ENCODE measurements at regions not wholly inside any gene's neighbourhood (a gene's known extent, or its start where the extent isn't known, plus 50 kb on each side); places are given as distances from the start of the nearest gene placed in this dataset.
"Not testable (repeated sequence)": the region's sequence is repeated elsewhere in the genome, so short reads cannot be mapped to it uniquely, and the experiment has no call there.

GRCh38 chr20:53669517-53670313 lies 76.1 kb upstream of the ZNF217 start:
- DNase-seq (ENCODE audit: low read depth in 2 of 2), result not testable (repeated sequence)

- no peak for DNase-seq (ENCODE audit: low read depth in 2 of 2)
These were observed 75.4 kb upstream of the ZNF217 start for GRCh38 chr20:53668992-53669391.

DNA sequence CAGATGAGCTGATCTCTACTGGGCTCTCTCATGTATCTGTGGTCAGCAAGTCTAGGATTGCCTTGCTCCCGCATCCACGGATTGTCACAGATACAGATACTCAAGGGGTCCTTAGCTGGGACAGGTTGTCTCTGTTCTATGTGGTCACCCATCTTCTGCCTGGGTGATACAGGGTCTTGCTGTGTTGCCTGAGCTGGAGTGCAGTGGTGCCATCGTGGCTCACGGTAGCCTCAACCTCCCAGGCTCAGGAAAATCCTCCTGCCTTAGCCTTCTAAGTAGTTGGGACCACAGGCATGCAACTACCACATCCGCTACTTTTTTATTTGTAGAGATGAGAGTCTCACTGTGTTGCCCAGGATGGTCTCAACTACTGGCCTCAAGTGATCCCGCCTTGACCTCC lies 72.5 kb upstream of the ZNF217 start:
- no peak for DNase-seq (ENCODE audit: low read depth in 2 of 2)

- no peak for DNase-seq (ENCODE audit: low read depth in 2 of 2)
These were observed 70.5 kb upstream of the ZNF217 start for GRCh38 chr20:53664121-53664520.

GRCh38 chr20:53663521-53663920 lies 69.9 kb upstream of the ZNF217 start:
- not testable (repeated sequence) for DNase-seq (ENCODE audit: low read depth in 2 of 2)

DNA sequence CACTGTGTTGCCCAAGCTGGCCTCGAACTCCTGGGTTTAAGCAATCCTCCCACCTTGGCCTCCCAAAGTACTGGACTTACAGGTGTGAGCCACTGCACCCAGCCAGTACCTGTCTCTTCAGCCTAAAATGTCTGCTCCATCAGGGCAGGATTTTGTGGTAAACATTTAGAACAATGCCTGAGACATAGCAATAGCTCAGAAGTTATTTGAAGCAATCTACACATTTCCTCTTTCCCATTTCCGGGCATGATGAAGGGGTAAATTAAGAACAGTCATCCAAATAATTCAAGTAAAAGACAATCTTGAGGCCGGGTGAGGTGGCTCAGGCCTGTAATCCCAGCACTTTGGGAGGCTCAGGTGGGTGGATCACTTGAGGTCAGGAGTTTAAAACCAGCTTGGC lies 69.0 kb upstream of the ZNF217 start:
- DNase-seq (ENCODE audit: low read depth in 2 of 2), result no peak

GRCh38 chr20:53660947-53661381 lies 67.3 kb upstream of the ZNF217 start:
- no peak for DNase-seq (ENCODE audit: low read depth in 2 of 2)

GRCh38 chr20:53660078-53660909 lies 66.7 kb upstream of the ZNF217 start:
- peak in 1 of 2 donors; percentile 31 for DNase-seq (ENCODE audit: low read depth in 2 of 2)

GRCh38 chr20:53658973-53659372 lies 65.3 kb upstream of the ZNF217 start:
- DNase-seq (ENCODE audit: low read depth in 2 of 2), result no peak

- DNase-seq (ENCODE audit: low read depth in 2 of 2), result no peak
These were observed 64.7 kb upstream of the ZNF217 start for GRCh38 chr20:53658322-53658721.

DNA sequence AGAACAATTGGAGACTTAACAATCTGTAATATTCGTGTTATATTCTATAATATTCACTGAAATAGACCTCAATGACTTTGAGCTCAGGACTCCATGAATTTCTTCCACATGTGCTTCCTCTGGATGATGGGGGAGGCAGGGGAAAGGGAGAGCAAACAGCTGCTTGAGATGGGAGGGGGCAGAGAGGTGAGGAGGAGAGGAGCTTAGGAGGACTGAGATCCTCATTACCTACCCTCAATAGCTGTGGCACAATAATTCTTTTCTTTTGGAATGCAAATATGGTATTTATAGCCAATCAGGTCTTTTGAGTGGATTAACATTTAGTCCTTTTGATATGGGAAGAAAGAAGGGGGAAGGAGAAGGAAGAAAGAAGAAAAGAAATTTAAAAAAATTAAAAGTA lies 64.1 kb upstream of the ZNF217 start:
- DNase-seq (ENCODE audit: low read depth in 2 of 2), result no peak

DNA sequence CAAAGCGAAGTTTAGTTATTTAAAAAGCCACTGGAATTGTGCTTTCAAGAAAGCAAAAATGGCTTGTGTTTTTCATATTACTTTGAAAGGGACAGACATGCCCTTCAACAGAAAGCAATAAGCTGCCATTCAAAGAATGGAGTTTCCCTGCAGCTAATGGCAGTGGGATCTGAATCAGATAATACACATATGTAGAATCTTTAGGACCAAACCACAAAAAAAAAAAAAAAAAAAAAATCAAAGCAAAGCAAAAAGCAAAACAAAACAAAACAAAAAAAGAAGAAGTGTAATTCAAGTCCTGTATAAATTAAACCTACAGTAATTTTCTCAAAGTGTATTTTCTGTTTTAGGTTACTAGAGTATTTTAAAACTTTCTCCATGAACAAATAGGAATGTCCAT lies 63.6 kb upstream of the ZNF217 start:
- DNase-seq (ENCODE audit: low read depth in 2 of 2), result no peak

DNA sequence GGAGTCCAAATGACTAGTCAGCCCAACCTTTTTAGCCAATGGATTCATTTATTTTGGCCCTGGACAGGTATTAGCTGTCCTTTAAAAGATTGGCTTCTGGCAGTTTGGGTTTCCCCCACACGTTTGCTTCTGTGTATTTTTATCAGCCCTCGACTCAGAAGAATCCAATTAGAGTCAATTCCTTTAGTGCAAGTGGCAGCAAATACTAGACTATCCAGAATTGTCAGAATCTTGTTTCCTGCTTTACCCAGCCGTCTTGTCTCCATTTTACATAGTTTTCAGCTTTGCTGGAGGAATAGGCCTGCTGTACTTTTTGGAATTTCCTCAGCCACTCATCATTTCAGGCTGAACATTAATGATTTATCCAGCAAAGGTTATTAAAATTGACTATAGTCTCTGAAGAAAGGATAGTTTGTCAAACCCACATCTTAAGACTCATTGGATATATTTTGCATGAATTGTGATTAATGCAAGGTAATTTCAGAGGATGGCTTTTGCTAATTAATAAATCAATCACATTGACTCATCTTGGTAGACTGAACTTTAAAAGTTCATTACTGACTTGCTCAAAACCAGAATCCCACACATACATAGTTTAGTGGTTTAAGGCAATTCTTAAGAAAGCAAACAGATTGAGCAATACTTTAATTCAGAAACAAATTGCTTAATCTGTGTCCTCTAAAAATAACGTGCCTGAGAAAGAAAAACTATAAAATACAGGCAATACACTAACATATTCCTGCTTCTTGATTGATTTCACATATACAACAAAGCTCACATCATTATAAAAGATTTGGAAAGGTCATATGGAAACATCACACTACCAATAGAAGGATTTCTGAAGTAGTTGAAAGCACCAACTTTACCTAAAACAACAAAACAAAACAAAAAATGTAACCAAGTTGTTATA lies 62.9 kb upstream of the ZNF217 start:
- no peak for DNase-seq (ENCODE audit: low read depth in 2 of 2)

DNA sequence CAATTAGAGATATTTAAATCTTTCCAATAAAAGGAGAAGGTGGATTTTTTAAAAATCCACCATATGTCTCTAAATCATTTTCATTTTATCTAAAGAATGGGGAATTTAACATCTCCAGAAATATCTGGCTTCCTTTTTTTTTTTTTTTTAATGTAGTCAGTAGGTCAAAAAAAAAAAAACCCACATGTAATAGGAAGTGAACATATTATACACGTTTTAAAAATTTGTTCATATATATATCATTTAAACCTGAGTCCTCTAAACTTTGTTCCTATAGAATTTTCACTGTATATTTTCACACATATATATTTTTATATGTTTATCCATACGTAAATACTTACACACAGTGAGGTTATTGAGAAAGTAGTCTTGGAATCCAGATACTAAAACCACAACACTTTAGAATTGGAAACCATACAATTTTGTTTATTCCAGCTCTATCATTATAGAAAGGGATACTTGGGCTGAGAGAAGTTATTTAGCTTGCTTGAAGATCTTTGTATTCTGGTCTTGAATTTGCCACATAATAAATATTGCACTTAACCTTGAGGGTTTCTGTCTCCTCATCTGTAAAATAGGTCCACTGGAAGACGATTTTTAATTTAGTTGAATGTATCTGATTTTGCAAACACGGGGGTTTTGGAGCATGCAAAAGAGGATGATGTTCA lies 62.1 kb upstream of the ZNF217 start:
- DNase-seq (ENCODE audit: low read depth in 2 of 2), result no peak

DNA sequence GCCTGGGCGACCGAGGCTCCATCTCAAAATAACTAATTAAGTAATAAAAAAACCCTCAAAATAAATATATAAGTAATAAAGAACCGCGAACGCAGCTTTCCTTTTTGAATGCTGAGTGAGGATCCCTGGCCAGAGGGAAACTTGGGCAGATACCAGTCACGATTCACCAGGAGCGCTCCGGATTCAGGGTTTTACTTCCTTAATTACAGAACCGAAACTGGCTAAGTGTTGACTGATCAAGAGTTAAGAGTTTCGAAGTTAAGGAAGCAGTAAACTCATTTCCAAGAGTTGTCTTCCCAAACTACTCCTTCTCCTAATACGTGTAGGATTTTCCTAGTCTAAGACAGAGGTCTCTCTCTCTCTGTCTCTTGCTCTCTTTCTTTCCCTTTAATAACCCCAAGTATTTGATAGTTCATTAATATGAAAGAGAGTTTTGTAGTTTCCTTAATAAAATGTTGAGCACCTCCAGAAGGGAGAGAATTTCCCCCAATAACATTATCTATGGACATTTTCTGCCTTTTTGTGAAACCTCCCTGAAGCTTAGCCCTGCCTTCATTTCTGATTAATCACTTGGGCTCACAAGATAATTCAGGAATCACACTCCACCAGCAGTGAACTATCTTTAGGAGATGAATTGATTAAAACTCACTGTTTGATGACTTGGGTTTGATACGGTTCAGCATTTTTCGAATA lies 61.4 kb upstream of the ZNF217 start:
- DNase-seq (ENCODE audit: low read depth in 2 of 2), result no peak

- not testable (repeated sequence) for DNase-seq (ENCODE audit: low read depth in 2 of 2)
These were observed 60.9 kb upstream of the ZNF217 start for GRCh38 chr20:53654521-53654920.

DNA sequence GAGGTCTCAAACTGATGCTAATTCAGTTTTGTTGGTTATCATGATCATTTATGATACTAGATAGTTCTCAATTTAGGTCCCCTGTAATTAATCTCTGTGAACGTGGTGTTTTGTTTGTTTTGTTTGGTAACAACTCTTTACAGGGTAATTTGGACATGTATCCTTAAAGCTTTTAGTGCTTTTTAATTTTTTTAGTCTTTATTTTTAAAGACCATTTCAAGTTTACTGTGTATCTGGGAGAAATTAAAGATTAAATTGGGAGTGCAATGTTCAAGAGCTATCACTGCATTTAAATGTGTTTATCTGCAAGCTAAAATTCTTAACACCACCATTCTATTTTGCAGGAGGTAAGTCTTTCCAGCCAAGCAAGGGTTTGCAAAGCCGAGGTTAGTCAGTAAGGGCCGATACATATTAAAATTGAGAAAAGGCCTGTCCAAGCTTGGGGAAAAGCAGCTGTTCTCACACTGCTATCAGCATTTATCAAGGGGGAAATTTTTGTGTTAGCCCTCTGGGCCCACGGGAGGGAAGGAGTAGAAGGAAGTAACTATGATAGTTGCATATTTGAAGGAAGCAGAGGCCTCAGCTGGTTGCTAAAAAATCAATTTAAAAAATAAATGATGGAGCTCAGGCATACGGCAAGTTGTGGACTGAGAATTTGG lies 59.3 kb upstream of the ZNF217 start:
- no peak for DNase-seq (ENCODE audit: low read depth in 2 of 2)

DNA sequence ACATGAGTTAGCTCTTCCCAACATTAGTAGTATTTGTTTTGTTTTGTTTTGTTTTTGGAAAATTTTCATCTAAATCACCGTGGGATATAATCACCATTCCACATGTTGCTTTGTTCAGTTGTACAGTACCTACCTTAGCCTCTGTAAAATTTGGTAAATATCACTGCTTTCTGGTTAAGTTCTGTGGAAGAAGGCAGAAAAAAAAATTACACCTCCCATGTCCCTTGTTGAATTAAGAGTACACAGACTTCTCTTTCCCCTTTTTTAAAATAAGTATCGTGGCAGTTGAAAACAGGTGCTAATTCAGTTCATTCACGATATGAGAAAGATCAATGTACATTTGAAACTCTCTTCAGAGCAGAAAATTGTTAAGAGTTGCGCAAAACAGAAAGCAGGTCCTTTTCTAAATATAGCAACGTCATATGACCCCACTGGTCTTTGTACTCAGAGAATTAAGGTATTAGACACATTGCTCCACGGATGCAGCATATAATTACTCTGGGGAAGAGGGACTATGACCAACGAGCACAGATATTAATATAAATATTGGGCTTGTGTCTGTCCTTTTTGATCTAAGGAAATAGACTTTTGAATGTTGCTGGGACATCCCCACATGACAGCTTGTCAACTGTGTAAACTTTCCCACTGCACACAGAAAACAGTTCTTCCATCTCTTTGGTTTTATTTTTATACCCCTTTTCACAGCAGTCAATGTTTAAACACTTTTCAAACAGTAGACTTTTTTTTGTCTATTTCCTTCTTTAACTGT lies 58.6 kb upstream of the ZNF217 start:
- DNase-seq (ENCODE audit: low read depth in 2 of 2), result no peak

DNA sequence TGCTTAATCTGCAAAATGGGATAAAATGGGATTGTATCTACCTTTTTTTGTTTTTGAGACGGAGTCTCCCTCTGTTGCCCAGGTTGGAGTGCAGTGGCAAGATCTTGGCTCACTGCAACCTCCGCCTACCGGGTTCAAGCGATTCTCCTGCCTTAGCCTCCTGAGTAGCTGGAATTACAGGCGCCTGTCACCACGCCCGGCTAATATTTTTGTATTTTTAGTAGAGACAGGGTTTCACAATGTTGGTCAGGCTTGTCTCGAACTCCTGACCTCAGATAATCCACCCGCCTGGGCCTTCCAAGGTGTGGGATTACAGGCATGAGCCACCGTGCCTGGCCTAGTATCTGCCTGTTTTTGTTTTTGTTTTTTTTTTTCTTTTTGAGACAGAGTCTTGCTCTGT lies 55.9 kb upstream of the ZNF217 start:
- DNase-seq (ENCODE audit: low read depth in 2 of 2), result not testable (repeated sequence)

Measured in activated CD4-positive, alpha-beta T cell treated with anti-CD3 and anti-CD28 coated beads for 24 hours (primary cell).